Endothelial cell of hepatic sinusoid (primary cell): ENCODE measurements at regions not wholly inside any gene's neighbourhood (a gene's known extent, or its start where the extent isn't known, plus 50 kb on each side); places are given as distances from the start of the nearest gene placed in this dataset.

Experiments
- in situ Hi-C: cut with HindIII; loops from 2 replicates; pipeline ENCODE4 v1.10.0; 2017; ENCODE audit warnings: low sequenced_read_pairs

DNA sequence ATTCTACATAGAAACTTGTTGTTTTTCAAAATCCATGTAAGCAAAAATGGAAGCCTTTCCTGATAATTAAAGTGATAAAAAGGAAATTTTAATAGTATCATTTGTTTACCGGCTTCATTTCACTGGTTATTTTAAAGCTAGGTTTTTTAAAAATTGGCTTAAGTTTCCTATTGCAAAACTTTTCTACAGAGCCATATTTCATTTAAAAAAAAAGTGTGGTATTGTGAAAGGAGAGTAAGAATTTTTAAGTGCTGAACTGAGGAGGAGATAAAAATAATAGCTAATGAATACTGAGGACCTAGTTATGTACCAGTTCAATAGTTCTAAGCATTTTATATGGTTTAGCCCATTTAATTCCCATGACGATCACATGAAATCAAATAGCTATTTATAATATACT is 172.2 kb upstream of the COL1A2 start:
- in situ Hi-C loops: no loop called here

DNA sequence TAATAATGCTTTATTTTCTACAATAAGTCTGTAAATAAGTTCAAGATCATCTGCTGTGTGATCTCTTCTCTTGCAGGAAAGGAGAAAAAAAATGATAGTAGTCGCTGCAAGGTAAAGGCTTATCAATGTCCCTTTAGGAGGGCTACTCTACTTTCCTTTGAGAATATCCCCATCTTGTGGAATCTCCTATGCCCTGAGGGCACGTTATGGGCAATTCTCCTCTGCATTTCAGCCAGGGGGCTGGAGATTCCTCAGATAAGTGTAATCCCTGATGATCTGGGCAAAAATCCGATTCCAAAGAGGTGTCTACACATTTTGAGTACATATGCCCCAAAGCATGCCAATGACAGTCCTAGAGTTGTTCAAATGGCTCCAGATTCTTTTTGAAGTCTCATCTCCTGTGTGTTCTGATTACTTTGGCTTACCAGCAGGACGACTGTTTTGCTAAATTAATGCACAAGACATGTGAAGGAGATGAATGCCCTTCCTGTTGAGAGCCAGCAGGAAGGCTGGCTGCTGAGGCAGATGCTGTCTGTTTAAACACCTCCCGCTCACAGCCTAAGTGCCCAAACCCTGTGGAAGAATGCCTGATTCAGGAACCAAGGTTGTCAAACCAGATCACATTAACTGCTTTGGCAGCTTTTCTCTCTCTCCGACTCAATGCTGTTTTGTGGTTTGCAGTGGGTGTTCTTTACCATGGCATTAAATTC is 171.2 kb upstream of the COL1A2 start:
- in situ Hi-C loops: no loop called here

DNA sequence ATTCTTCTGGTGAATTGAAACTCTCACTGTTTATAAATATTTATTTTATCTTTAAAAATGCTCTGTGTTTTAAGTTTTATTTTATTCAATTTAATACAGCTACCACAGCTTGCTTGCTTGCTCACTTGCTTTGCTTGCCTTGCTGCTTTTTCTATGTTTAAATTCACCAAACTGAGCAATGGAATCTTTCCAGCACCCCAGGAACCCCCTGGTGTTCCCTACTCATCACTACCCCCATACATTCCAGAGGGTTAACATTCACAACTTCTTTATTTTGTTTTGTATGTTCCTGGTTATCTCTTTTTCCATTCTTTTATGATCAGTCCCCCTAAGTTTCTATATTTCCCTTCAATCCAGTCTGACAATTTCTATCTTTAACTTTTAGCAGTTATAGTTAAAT is 166.5 kb upstream of the COL1A2 start:
- in situ Hi-C loops: loop anchor here (5.0 kb wide), 1 partner anchor 61 kb away; no protein-coding TSS in a partner anchor

DNA sequence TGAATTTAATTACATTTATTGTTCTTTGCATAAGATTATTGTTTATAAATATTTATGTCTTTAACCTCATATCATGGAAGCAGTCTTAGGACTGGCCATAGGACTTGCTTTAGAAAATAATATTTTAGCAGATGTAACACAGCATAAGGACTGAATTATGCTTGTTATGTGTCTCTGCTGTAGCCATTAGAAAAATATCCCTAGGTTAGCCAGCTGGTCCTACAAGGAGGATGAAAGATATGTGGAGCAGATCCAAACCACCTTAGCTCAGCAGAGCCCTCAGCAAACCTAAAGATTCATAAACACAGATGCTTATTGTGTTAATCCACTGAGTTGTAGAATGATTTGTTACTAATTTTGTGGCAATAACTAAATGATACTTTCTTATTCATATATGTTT is 166.0 kb upstream of the COL1A2 start:
- in situ Hi-C loops: loop anchor here (5.0 kb wide), 1 partner anchor 61 kb away; no protein-coding TSS in a partner anchor

DNA sequence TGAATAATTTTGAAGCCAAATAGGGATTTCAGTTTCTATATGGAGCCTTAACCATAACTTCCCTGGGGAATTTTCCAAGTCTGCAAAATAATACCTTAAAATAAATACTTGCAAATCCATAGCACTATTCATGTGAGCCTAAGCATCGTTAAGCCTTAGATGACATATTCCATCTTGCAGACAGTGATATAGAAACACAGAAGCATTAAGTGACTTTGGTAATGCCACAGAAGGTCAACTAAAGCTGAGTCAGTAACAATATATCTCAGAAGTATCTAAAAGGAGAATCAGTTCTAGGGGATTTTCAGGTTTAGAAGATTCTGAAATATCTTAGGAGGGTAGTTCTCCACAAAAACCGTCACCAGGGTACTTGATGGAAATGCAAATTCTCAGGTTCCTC is 163.4 kb upstream of the COL1A2 start:
- in situ Hi-C loops: no loop called here

DNA sequence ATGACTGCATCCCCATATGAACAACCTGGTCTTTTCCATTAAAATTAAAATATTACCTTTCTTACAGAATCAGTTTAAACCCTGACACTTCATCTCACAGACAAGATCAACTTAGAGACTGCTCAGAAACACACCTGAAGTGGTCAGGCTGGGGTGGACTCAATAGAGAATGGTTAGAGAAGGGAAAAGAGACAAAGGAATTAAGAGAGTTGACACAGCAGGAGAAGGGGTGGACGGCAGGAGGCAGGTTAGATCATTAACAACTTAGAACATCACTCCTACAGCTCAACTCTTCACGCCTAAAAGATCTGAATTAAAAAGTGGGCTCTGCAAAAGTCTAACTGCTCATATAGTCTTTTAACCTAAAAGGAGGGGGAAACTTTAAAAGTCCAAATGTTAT is 157.7 kb upstream of the COL1A2 start:
- in situ Hi-C loops: no loop called here

DNA sequence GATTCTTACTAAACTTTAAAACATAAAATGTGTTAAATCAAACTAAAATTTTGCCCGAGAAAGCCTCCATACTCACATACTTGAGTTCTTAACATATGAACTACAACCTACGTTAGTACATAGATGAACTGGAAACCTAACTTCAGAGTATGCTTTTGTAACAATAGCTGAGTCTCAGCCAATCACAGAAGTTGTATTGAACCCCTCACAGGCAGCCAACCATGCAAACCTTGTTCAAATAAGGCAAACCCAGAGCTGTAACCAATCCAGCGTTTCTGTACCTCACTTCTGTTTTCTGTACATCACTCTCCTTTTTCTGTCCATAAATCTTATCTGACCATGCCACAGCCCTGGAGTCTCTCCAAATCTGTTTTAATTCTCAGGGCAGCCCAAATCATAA is 157.3 kb upstream of the COL1A2 start:
- in situ Hi-C loops: no loop called here

DNA sequence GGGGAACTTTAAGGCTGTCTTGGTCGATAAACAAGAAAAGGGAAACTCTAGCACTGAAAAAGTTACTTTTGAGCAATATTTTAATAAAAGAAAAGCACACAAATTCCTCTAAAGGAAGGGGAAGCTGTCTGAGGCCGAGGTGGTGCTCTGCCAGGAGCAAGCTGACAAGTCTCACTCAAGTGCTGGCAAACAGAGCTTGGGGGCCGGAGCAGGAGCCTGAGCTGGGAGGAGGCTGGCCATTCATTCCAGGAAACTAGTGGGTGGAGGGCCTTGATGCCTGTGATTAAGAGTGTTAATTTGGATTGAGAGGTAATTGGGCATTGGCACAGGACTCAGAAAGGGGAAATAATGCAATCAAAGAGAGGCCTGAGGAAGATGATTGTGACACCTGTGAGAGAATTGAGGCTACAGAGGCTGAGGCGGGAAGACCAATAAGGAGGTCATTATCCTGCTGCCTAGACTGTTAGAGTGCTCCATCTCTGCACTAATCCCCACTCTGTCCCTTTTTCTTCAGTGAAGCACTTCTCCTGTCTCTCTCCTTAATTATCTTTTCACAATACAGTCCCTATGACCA is 154.9 kb upstream of the COL1A2 start:
- in situ Hi-C loops: no loop called here

DNA sequence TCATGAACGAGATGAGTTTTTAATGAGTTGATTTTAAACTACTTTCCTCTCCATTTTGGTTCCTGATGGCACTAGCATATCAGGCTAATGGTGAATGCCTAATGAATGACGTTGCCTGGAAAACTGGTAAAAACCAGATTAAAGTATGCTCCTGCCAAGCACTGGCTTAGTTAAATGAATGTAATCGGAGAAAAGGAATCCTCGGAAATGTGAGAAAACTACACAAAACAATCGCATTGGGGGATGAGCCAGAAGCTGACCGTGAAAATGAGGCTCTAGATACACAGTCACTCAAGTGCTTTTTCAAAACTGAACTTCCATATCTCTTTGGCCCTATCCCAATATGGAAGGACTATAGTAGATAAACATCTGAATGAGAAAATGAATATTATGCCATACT is 153.8 kb upstream of the COL1A2 start:
- in situ Hi-C loops: no loop called here

DNA sequence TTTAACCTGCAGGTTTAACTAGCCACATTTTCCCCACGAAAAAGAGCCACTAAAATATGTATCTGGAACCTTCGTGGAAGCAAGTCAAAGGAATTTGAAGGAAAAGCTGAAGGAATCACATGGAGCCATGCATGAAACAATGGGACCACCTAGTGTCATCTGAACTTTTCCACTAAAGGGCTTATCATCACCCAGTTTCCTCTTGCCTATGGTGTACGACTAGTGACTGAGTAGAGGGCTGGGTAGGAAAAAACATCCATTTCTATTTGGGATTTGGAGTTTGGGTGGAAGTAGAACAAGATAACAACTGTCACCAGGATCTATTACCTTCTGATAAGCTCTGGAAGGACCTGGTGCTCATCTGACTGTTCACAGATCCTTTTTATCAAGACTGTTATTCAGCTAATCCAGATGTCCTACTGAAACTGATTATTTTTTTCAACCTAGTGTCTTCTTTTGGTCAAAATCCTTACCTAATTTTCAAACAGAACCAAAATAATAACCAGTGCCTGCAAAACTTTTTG is 153.2 kb upstream of the COL1A2 start:
- in situ Hi-C loops: no loop called here

DNA sequence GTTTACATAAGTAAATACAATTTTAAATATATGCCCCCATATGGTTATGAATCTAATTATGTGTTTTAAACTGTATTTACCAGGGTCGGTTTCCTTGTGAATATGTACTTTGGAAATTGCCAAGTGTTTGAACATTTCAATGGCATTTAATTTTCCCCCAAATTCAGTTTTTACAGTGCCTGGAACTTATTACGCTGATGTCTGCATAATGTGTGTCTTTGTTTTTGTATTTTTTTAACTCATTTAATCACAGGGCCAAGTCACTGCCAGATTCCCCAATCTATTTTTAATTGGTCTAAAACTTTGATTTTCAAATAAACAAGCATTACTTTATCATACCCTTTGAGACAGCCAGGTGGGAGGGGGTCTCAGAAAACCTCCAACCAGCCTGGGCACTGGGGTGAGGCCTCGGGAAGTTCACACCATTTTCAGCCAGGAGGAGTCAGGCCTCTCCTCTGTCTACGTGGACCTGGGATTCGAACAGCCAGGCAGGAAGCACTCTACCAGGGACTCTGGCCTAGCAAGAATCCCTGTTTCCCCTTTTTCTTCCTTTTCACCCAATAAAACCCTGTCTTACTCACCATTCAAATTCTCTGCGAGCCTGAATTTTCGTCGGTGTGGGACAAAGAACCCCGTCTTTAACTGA is 151.5 kb upstream of the COL1A2 start:
- in situ Hi-C loops: no loop called here

DNA sequence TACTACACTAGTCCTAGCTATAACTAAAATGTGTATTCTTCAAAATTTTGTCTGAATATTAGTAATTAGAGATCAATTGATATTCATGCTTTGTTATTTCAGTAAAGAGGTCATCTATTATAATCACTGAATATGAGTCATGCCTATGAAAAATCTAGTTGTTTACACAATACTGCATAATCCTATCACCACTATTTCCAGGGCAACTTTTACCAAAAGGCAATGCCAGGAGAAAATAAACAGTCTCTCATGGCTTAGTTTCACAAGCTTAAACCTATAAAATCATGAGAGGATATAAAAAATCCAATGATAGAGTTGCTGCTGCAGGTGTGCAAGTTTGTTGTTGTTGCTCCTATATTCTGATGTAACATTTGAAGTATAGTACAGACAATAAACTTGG is 149.9 kb upstream of the COL1A2 start:
- in situ Hi-C loops: no loop called here

DNA sequence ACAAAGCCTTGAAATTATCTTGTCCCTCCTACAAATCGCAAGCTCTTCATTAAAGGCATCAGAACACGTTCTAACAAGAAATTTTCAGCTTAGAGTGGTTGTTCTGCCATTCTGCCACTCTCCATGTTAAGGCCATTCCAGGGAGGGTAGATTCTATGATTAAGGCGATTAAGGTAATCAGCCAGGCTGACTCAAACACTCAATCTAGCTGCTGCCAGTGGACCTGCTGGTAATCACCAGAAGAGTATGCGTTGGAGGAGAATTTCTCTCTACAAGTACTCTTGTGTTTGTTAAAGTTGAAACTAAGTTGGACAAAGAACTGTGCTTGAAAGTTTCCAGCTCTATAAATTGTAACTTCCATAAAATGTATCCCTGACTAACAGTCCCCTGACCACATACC is 149.2 kb upstream of the COL1A2 start:
- in situ Hi-C loops: no loop called here

DNA sequence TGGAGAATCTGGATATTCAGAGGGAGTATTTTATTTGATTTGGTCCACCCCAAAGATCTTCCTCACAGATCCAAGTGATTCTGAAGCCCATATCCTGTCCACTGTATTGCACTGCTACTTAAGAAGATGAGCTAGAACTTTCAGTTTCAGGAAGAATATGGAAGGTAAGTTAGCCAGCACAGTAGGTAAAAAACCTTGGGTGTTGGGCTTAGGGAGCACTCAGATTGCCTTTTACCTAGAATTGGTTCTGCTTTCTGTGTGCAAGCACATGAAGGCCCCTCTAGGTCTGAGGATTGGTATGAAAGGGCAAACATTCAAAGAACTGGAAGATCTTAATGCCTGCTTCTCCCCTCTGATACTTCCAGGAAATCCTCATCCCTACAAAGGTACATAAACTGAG is 146.7 kb upstream of the COL1A2 start:
- in situ Hi-C loops: no loop called here

DNA sequence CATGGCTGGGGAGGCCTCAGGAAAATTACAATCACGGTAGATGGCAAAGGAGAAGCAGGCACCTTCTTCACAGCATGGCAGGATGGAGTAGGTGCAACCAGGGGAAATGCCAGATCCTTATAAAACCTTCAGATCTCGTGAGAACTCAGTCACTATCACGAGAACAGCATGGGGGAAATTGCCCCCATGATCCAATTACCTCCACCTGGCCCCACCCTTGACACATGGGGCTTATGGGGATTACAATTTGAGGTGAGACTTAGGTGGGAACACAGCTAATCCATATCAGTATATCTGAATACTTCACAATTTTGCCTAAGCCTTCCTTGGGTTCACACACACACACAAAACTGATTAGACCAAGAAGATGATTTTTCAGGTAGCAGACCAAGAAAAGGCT is 145.1 kb upstream of the COL1A2 start:
- in situ Hi-C loops: no loop called here

DNA sequence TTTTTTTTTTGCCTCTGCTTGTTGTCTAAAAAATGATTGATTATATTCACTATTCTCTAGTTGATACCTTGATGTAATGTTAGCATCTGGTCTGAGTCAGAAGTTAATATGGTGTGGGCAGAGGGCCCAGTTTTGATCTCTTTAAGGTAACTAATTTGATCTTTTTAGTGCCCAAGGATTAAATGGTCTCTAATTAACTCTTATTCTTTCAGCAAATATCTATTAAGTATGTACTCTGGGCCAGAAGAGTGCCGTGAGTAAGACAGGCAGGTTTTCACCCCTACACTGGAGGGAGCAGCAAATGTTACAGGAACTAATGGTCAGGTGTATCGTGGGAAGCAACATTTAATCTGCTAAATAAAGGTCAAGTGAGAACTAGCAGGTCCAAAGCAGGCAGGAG is 144.6 kb upstream of the COL1A2 start:
- in situ Hi-C loops: no loop called here

DNA sequence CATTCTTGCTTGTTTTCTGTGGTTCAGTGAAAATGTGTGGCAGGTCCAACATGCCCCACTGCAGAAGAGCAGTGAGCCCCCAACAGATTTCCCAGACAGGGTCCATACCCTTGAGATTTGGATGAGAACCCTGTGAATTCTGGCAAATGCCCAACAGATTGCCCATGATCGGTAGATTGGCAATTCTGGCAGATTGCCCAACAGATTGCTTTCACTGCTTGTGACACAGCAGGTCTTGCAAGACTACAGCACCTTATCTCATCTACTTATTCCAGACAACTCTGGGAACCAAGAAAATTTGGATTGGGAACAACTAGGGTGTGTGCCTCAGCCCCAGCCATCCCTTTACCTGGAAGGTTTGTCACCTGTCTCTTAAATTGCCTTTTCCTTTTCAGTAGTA is 143.7 kb upstream of the COL1A2 start:
- in situ Hi-C loops: no loop called here

DNA sequence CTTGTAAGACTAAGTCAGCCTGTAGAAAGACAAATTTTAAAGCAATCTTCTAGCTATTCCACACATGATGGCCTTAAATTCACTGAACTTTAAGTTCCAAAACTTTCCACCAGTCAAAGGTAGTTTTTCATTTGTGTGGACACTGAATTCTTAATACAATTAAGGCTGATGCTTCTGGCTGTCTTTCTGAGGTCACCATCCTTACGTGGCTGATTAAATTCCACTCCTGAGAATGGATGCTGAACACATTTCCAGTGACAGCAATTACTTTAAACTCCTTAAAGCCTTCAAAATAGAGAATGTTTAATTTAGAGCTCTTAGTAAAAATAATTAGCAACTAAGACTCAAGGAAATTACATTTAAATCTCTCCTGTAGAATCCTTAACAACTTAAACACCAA is 142.6 kb upstream of the COL1A2 start:
- in situ Hi-C loops: no loop called here

DNA sequence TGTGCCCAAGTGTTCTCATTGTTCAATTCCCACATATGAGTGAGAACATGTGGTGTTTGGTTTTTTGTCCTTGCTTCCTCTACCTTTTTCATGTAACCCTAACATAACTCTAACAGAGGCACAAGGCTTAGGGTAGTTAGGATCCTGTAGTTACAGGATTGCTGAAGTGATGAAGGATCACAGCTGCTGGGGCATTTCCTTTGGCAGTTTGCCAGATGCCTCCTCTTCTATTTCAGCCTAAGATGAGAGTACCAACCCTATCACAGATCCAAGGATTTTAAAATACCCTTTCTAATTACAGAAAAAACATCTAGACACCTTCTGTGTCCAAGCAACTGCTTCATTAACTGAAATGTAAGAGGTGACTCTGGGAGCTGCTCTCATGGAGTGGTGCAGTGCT is 141.7 kb upstream of the COL1A2 start:
- in situ Hi-C loops: no loop called here

DNA sequence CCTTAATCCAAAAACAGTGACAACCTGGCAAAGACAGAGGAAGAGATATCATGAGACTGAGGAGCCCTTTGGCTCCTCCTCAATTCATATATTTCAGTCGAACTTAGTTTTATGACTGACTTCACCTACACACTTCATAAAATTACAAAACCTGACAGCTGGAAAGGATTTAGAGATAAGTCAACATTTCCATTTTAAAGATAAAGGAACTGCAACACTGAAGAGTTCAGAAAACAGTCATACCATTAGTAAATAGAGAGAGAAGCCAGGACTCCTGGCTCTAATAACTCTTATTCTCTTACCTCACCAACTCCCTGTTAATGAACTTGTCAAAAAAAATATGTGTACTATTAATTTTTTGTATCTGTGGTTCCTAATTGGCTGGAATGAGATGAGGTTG is 141.0 kb upstream of the COL1A2 start:
- in situ Hi-C loops: no loop called here

DNA sequence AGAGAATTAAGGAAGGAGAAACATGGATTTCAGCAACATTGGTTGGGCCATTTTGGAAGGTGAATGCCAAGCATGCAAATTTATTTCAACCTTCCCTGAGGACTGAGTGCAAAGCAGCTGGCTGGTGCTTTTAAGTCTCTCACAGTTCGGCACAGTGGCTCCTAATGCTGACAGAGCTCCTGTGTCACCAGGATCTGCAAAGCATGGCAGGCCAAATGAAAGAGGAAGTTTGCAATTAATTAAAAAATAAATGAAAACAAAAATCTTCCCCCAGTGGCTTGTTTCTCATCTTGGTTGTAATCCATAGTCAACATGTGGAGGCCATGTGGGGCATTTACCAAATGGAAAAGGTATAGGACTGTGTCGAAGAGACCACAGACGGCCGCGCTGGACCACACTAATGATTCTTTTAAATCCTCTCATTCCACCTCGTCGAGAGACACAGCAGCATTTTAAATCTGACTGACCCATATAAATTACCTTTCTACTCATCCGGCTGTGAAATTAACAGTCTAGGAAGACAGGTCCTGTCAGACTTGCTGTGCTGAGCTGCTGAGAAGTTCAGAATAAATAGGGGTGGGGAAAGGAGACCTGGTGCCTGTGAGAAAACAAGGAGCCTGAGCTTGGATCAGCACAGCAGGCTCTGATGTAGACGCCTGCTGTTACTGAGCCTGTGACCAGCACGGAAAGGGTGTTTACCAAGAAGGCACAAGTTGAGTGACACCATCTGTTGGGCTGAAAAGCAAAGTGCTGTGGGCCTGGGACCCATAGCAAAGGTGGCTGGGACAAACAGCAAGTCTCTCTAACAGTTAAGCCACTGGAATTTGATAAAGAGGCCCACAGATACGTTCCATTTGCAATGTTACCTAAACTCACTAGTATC is 136.0 kb upstream of the COL1A2 start:
- in situ Hi-C loops: no loop called here
